GM21619 (cell line): ENCODE measurements at regions not wholly inside any gene's neighbourhood (a gene's known extent, or its start where the extent isn't known, plus 50 kb on each side); places are given as distances from the start of the nearest gene placed in this dataset.
"Not testable (repeated sequence)": the region's sequence is repeated elsewhere in the genome, so short reads cannot be mapped to it uniquely, and the experiment has no call there.

ENCODE experiments used
- ATAC-seq: cut with Tn5 transposase; IDR thresholded peaks from one replicate; pipeline ENCODE4 v1.9.1; 2021; ENCODE audit not compliant: unreplicated experiment

DNA sequence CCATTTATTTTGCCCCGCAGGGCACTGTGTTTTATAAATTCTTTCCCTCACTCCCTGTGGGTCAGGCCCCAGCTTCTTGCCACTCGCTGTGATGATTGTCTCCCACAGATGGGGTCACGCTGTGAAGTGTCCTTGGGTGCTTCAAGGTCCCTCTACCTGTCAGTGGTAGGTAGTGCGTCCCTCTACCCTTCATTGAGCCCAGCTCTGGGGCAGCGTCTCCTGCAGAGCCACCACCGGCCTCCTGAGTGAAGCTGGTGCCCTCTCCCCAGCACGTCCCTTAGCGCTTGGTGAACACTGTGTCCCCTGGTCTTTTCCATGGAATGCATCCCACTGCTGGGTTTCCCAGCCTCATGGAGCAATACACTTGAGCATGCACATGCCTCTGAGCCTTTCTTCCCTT is 108.2 kb downstream of the NRN1 start:
- ATAC-seq = no peak

- ATAC-seq = no peak
Measured at GRCh38 chr6:5898102-5898501, 108.6 kb downstream of the NRN1 start.

DNA sequence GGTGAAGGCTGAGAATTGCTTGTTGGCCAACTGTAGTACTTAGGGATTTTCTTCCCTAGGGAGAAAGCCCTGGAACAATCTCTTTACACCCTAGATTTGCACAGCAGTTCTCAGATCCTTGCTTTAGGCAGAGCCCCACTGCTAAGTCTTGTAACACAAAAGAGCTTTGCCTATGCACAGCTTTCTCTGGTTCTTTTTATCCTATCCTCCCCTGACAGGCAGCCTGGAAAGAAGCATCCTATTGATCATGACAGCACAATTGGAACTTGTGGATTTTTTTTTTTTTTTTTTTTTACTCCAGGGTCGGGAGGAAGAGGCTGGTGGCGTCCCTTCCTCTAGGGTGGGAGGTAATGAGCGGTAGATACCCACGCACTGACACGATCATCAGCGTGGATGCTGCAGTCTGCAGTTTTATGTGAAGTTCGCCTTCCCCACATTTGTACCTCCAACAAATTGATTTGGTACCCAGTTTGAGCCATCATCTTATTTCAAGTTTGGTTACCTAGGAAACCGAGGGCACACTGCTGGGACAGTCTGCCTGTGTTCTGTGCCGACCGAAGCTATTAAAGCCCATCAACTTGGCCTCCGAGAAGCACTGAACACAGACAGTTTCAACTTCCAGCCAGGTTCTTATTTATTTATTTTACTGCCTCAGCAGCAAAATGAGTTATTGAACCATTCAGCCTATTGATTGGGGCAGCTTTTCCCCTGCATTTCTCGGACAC is 110.1 kb downstream of the NRN1 start:
- ATAC-seq = no peak

DNA sequence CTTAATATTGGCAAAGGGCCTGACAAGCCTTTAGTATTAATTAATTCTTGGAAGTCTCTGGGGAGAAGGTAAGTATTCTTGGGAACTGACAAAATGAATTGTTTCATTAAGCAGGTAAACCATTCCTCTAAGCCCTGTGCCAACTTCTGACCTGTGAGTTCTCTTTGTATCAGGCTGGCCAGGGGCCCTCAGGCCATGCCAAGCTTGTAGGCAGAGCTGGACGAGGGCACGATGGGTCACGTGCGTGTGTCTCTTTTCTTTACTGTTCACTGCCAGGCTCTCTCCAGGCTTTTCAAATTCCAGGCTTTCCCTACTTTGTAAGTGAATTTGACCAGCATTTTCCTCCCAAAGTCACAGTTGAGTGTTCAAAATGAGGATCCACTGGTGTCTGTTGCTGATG is 112.4 kb downstream of the NRN1 start:
- no peak for ATAC-seq

GRCh38 chr6:5893295-5893694 is 113.4 kb downstream of the NRN1 start:
- no peak for ATAC-seq

DNA sequence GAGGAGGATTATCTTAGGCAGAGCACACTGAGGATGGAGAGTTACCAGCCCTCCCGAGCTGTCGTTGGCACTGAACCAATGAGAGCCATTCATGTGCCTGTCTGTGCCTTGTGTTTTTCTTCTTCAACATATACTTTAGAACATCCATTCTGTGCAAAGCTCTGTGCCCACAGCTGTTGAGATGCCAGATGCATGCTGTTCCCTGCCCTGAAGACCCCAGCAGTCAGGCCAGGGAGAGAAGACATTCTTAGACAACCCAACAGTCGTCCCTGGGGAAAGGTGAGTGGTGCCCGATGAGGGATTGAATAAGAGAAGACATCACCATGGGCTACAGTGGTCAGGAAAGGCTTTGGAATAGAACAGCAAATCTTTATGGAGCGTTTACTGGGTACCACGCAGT is 114.1 kb downstream of the NRN1 start:
- ATAC-seq = no peak

DNA sequence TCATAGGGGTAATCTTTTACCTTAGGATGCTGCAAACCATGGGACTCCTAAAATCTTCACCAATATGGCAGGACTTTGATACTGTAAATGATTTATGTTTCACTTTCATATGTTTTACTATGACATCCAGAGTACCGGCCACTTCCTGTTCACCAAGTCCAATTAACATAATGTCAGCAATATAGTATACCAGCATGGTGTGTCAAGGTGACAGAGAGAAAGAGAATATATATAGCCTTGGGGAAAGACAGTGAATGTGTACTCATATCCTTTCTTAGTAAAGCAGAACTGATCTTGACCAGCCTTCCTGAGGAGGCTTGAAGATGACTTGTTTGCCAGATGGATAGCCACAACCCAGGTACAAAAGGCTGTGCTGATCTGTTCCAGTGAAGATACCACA is 127.9 kb downstream of the NRN1 start:
- ATAC-seq = no peak

DNA sequence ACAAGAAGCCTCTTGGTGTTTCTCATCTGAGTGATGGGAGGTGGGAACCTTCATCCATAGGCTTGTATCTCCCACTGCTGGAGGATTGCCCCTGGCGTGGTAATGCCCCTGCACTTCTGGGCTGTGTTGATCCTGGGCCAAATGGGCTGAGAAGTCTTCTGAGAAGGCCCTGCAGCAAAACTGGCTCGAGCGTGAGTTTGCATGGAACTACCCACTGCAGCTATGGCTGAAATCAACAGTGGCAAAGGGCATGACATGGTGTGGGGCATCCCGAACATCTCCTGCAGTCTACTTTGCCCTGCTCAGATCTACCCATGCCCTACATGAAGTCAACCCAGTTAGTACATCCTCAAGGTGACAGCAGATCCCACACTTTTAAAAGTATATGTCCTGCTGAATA is 130.6 kb downstream of the NRN1 start:
- ATAC-seq = no peak

GRCh38 chr6:5873976-5874375 is 132.7 kb downstream of the NRN1 start:
- not testable (repeated sequence) for ATAC-seq

DNA sequence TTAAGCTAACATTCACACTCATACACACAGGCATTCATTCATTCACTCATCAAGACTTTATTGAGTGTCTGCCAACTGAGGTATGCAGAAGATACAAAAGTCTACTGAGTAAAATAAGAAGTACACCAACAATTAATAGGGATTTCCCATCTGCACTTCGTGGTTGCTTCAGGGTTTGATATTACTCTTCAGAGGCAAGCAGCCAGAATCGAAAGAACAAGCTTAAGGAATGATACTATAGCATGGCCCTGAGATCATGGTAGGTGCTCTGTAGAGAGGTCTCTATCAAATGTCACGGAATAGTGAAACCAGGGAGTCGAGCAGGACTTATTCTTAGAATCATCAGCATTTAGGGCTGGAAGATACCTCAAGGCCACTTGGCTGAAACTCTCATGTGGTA is 135.4 kb downstream of the NRN1 start:
- ATAC-seq = no peak

DNA sequence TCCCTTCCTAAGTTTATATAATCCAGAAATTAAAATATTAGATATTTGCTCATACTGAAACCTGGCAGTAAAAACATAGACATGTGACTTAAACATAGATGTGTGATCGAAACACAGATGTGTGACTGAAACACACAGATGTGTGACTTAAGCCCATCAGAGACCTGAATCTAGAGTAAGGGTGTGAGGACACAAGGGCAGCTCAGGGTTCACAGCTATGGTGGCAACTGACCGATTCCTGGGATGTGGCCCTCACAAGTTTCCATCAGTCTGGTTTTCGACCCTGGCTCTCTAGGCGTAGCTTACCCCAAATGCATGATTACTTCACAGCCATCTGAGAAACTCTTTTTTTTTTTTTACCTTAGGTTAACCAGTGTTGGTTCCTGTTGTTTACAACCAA is 137.0 kb downstream of the NRN1 start:
- ATAC-seq = no peak

DNA sequence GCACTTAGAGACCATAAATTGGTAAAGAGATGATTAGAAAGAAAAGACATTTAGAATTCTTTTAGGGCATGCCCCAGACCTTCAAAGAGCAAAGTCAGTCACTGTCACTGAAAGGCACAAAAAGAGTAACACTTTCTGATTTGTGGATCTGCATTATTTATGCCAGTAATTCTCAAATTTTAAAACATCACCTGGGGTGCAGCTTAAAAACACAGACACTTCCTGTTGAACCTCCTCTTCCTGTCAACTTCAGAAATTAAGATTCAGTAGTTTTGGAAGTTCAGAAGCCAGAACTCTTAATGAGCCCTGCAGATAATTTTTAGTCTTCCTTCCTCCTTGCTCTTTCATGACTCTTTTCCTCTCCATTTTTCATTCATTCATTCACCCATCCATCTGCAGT is 137.5 kb downstream of the NRN1 start:
- no peak for ATAC-seq

- no peak for ATAC-seq
Measured at GRCh38 chr6:5866547-5867051, 140.1 kb downstream of the NRN1 start.

DNA sequence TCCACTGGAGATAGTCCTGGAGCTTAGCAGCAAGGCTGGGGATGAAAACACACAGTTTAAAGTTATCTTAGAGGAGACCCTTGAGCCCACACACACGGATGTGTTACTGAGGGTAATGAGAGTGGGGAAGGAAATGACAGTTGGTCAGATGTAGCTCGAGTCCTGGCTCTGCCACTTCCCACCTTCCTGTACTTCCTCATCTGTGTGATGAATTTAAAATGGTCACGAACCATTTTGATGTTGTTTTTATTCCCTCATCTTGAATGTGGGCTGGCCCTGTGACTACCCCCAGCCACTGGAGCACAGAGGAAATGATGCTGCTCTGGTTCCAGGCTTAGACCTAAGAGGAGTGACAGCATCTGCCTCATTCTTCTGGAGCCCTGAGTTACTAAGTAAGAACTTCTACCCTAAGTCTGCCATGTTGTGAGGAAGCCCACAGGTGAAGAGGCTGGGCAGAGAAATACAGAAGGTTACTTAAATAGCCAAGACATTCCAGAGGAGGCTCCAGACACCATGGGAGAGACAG is 141.2 kb downstream of the NRN1 start:
- ATAC-seq = no peak

GRCh38 chr6:5860849-5861248 is 145.9 kb downstream of the NRN1 start:
- no peak for ATAC-seq

GRCh38 chr6:5855787-5856470 is 150.8 kb downstream of the NRN1 start:
- no peak for ATAC-seq

DNA sequence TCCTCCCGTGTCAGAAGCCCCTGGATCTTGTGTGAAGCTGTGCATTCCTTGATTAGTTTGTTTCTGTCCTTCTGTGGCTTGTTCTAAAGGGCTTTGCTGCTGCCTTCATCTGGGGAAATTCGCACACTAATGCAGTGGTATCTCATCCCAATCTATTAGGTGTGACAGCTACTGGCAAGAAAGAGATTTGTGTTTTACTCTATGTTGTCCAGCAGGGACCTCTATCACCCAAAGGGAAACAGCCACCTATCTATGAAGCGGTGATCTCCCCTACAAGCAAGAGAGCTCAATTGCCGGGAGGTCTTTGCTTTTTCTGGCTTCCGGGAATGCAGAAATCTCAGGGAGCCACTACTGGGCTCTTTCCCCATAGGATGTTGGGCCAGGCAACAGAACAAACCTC is 151.8 kb downstream of the NRN1 start:
- ATAC-seq = no peak

GRCh38 chr6:5851261-5851757 is 155.4 kb downstream of the NRN1 start:
- peak; percentile 74 for ATAC-seq

DNA sequence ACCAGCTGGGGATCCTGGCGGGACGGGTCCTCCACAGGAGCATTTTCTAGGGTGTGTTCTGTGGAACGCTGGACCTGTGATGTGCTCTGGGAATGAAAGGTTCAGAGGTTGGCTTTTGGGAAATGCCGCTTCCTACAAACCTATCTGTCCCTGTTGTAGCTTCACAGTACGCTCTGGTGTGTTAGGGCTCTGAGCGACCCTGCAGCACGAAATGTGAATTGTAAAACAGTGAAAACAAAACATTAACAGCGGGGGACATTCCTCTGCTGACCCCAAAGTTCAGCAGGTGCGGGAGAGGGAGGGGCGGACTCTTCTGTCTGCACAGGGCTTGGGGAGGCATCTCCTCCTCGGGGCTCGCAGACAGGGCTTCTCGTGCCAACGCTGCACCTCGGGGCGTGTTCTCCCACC is 155.9 kb downstream of the NRN1 start:
- ATAC-seq = peak; percentile 20

DNA sequence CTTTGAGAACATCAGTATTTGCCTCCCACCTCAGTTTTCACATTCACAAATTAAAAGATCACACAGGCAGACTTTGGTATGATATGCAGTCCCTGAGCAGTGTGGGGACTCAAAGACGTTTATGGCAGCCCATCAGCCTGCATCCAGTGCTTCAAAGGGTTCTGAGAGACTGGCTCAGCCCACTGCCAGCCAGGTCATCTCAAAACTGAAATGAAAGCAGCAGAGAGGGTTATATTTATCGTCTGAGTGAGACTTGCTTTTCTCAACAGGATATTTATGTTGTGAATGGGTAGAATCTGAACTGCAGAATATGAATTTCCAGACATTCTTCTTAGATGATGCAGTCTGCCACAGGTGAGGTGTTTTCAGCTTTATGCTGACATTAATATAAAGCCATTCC is 159.8 kb downstream of the NRN1 start:
- peak; percentile 52 for ATAC-seq

DNA sequence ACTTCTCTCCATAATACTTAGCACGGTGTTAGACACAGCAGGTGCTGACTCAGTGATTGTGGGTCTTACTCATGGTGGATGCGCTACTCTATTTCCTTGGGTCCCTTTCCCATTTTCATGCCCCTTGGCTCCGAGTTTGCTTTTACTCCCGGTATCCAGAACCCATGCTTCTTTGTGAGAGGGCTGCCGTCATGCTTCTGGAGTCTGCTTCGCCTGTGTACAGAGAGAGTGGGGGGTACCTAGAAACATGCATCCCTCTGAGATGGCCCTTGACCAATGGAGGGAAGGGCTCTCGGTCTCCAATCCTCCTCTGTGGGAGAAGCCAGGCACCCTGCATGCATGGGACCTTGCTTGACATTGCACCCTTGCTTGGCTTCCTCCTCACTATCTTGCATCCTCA is 160.4 kb downstream of the NRN1 start:
- no peak for ATAC-seq

GRCh38 chr6:5843078-5843477 is 163.6 kb downstream of the NRN1 start:
- ATAC-seq = no peak
